ENCODE measurements at regions not wholly inside any gene's neighbourhood (a gene's known extent, or its start where the extent isn't known, plus 50 kb on each side); places are given as distances from the start of the nearest gene placed in this dataset.
"Not testable (repeated sequence)": the region's sequence is repeated elsewhere in the genome, so short reads cannot be mapped to it uniquely, and the experiment has no call there.

DNA sequence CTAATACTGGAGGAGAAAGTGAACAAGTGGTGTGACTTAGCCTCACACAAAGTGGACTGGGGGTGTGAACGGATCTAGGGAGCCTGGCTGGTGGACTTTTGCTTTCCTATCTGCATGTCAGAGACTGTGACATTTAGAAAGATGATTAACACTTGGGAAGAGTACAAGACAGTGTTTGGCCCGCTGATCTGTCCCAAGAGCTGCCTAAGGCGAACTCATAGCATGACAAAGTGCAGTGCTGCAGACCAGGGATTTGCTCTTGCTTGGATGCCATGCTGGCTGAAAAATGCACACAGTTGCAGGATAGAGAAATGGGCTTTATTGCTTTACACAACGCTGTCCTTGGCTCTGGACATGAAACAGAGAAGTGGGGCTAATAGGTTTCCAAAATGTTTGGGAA lies 386.0 kb upstream of the MAN1A1 start:
- no peak overlapping the region for H3K27ac ChIP-seq
- H3K4me1 ChIP-seq, result peaks cover 16% of the 10 kb centered on the region
- TF ChIP-seq, protein P1, sequence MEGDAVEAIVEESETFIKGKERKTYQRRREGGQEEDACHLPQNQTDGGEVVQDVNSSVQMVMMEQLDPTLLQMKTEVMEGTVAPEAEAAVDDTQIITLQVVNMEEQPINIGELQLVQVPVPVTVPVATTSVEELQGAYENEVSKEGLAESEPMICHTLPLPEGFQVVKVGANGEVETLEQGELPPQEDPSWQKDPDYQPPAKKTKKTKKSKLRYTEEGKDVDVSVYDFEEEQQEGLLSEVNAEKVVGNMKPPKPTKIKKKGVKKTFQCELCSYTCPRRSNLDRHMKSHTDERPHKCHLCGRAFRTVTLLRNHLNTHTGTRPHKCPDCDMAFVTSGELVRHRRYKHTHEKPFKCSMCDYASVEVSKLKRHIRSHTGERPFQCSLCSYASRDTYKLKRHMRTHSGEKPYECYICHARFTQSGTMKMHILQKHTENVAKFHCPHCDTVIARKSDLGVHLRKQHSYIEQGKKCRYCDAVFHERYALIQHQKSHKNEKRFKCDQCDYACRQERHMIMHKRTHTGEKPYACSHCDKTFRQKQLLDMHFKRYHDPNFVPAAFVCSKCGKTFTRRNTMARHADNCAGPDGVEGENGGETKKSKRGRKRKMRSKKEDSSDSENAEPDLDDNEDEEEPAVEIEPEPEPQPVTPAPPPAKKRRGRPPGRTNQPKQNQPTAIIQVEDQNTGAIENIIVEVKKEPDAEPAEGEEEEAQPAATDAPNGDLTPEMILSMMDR (IDR thresholded peaks at IDR 0.05), result no peak
- no peak for TF ChIP-seq POLR2A (IDR thresholded peaks at IDR 0.05)
- ATAC-seq, result no peak
- no peak for DNase-seq
- H3K4me3 ChIP-seq, result no peak overlapping the region
- 71 to 74% methylated on average over 4 of the region's 4 CpGs for WGBS, 2 donors
- no peaks in the 10 kb centered on the region for H3K9me3 ChIP-seq
- H3K27me3 ChIP-seq, result no peaks in the 10 kb centered on the region
- intact Hi-C loops (cut with DNase I), result no loop called here
- no peaks in the 10 kb centered on the region for H3K36me3 ChIP-seq (replicated peaks in 1 of 2; ENCODE audit: insufficient read depth in 1 of 2, low read depth in 2 of 2)

DNA sequence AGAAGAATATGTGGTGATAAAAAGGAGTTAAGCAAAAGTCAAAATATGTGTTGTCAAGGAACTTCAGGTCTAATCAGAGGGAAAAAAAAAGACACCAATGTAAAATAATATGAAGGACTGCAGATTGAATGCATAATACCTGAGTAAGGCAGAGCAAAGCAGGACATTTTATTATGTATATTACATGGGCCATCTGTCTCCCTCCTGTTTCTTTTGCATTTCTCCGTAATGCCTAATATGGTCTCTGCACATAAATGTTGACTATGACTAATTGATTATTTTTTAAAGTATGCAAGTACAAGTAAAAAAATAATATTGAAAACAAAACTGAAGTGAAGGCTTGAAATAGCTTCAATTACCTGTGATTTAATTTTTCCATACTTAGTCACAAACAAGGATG lies 384.7 kb upstream of the MAN1A1 start:
- Histone ChIP-seq H3K4me1 (peaks cover 16% of the 10 kb centered on the region), H3K36me3 (replicated peaks in 1 of 2; ENCODE audit: insufficient read depth in 1 of 2, low read depth in 2 of 2) (no peaks in the 10 kb centered on the region), H3K9me3 (no peaks in the 10 kb centered on the region), H3K27ac (no peak overlapping the region), H3K27me3 (no peaks in the 10 kb centered on the region), H3K4me3 (no peak overlapping the region)
- ATAC-seq, result no peak
- intact Hi-C loops (cut with DNase I), result no loop called here
- WGBS, 2 donors, result 84 to 93% methylated on average over 1 of the region's 1 CpG
- DNase-seq, result no peak
- TF ChIP-seq, protein P1 (IDR thresholded peaks at IDR 0.05), result no peak
- no peak for TF ChIP-seq POLR2A (IDR thresholded peaks at IDR 0.05)

DNA sequence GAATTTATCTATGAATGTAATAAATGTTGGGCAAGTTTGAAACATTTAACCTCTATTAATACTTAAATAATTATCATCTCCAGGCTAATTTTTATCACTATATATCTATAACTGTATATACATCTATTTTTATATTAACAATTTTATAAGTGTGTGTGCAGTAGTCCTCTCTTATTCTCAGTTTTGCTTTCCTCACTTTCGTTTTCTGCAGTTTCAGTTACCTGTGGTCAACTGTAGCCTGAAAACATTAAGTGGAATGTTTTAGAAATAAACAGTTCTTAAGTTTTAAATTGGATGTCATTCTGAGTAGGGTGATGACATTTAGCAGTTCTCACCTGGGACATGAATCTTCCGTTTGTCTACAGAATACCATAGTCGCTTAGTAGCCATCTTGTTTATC lies 379.4 kb upstream of the MAN1A1 start:
- Histone ChIP-seq H3K27me3 (no peaks in the 10 kb centered on the region), H3K4me3 (no peak overlapping the region), H3K27ac (peak overlapping the region in 1 of 4 donors; percentile 67), H3K36me3 (replicated peaks in 1 of 2; ENCODE audit: insufficient read depth in 1 of 2, low read depth in 2 of 2) (no peaks in the 10 kb centered on the region), H3K4me1 (peaks cover 9% of the 10 kb centered on the region), H3K9me3 (no peaks in the 10 kb centered on the region)
- 41 to 52% methylated on average over 3 of the region's 3 CpGs for WGBS, 2 donors
- no peak for ATAC-seq
- intact Hi-C loops (cut with DNase I), result no loop called here
- no peak for DNase-seq
- TF ChIP-seq, protein P1 (IDR thresholded peaks at IDR 0.05), result no peak
- TF ChIP-seq POLR2A (IDR thresholded peaks at IDR 0.05), result no peak

DNA sequence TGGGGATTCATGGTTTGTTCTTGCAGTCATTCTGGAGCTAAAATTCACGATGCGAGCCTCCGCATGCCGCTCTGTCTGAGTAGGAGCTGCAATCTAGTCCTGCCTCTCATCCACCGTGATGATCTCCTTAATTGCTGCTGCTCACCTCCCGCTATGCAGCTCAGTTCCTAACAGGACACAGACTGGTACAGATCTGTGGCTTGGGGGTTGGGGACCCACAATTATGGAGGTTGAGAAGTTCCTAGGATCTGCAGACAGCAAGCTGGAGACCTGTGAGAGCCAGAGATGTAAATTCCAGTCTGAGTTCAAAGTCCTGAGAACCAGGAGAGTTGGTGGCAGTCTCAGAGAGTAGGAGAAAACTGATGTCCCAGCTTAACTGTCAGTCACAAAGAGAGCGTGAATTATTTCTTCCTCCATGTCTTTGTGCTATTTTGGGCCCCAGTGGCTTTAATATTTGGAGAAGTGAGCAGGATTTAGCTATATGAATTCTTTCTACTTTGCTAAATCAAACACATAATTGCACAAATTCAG lies 378.7 kb upstream of the MAN1A1 start:
- no peaks in the 10 kb centered on the region for H3K9me3 ChIP-seq
- H3K27me3 ChIP-seq, result no peaks in the 10 kb centered on the region
- no peaks in the 10 kb centered on the region for H3K36me3 ChIP-seq (replicated peaks in 1 of 2; ENCODE audit: insufficient read depth in 1 of 2, low read depth in 2 of 2)
- 36 to 52% methylated on average over 3 to 7 of the region's 7 CpGs for WGBS, 2 donors
- DNase-seq, result peak in 1 of 4 donors; percentile 11
- H3K4me1 ChIP-seq, result peaks cover 9% of the 10 kb centered on the region
- TF ChIP-seq, protein P1 (IDR thresholded peaks at IDR 0.05), result peak in 1 of 7 experiments; percentile 6
- no peak for TF ChIP-seq POLR2A (IDR thresholded peaks at IDR 0.05)
- H3K27ac ChIP-seq, result peak overlapping the region; percentile 67 to 74 (median 70)
- ATAC-seq, result peak; percentile 50
- H3K4me3 ChIP-seq, result peak overlapping the region in 1 of 2 donors; percentile 4
- intact Hi-C loops (cut with DNase I), result no loop called here

DNA sequence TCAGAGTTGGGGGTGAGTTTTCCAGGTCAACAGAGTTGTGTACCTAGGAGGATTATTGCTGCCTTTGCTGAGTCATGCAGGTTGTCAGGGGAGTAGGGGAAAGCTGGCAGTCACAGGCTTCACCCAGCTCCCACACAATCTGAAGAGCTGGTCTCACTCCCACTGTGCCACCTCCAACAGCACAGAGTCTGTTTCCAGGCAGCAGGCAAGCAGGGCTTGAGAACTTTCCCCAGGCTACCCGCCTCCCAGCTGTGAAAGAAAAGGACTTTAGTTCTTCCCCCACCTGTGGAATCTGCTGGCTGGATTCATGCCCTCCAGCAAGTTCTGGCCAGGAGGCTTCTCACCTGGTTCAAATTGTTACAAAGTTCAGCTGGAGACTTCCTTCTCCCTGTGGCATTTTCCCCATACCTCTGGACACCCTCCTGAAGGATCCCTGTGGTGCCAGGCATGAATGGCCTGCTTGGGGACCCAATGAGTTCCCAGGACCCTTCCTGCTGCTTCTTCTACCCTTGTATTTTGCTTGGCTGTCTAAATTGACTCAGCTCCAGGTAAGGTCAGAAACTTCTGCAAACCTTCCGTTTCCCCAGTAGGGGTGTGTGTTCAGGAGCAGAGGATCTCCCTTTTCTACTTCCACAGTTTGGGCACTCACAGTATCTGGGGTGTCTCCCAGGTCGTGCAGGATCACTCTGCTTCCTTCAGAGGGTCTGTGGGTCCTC lies 378.1 kb upstream of the MAN1A1 start:
- peak; percentile 65 to 73 (median 70) for DNase-seq

DNA sequence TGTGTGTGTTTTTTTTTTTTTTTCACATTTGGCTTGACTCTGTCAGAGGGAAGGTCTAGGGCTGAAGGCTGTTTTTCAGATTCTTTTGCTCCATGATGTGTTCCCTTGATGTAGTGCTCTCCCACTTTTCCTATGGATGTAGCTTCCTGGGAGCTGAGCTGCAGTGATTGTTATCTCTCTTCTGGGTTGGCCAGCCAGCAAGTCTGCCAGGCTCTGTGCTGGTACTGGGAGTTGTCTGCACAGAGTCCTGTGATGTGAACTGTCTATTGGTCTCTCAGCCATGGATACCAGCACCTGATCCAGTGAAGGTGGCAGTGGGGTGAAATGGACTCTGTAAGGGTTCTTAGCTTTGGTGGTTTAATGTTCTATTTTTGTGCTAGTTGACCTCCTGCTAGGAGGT lies 377.4 kb upstream of the MAN1A1 start:
- H3K9me3 ChIP-seq; H3K4me3 ChIP-seq; H3K27me3 ChIP-seq; intact Hi-C loops (cut with DNase I); ATAC-seq; H3K4me1 ChIP-seq; H3K36me3 ChIP-seq (replicated peaks in 1 of 2; ENCODE audit: insufficient read depth in 1 of 2, low read depth in 2 of 2): not testable (repeated sequence)
- peak in 1 of 4 donors; percentile 5 for DNase-seq
- peak overlapping the region; percentile 67 to 74 (median 70) for H3K27ac ChIP-seq

More for the DNA sequence above, 378.1 kb upstream of the MAN1A1 start:
- Histone ChIP-seq H3K27ac (peak overlapping the region; percentile 67 to 74 (median 70)), H3K4me3 (no peak overlapping the region), H3K27me3 (no peaks in the 10 kb centered on the region), H3K4me1 (peaks cover 9% of the 10 kb centered on the region), H3K9me3 (no peaks in the 10 kb centered on the region), H3K36me3 (replicated peaks in 1 of 2; ENCODE audit: insufficient read depth in 1 of 2, low read depth in 2 of 2) (no peaks in the 10 kb centered on the region)
- intact Hi-C loops (cut with DNase I), result no loop called here
- TF ChIP-seq POLR2A (IDR thresholded peaks at IDR 0.05), result peak in 1 of 3 donors; percentile 34
- TF ChIP-seq, protein P1 (IDR thresholded peaks at IDR 0.05), result peak in 5 of 7 experiments; percentile 22 to 48 (median 42)
- ATAC-seq, result peak; percentile 86
- 10 to 31% methylated on average over 3 of the region's 3 CpGs for WGBS, 2 donors

All from body of pancreas (tissue), 4 donors.